Chondrocyte (in vitro differentiated cells): ENCODE measurements at regions not wholly inside any gene's neighbourhood (a gene's known extent, or its start where the extent isn't known, plus 50 kb on each side); places are given as distances from the start of the nearest gene placed in this dataset.

Experiments
- DNase-seq: peaks from one replicate; pipeline ENCODE4 v3.0.0; 2021; ENCODE audit warnings: mixed read lengths, low spot score
- H3K27ac Mint-ChIP-seq: one replicate; pipeline ENCODE4 v1.8.0; 2021; ENCODE audit warnings: mild to moderate bottlenecking, moderate library complexity, mixed read lengths; ENCODE audit not compliant: unreplicated experiment
- H3K27me3 Mint-ChIP-seq: 2 replicates; pipeline ENCODE4 v1.8.0; 2021; ENCODE audit warnings: low read depth, mixed read lengths
- H3K36me3 Mint-ChIP-seq: 2 replicates; pipeline ENCODE4 v1.8.0; 2021; ENCODE audit warnings: low read depth, mixed read lengths
- H3K4me1 Mint-ChIP-seq: 2 replicates; pipeline ENCODE4 v1.8.0; 2021; ENCODE audit warnings: low read depth, mild to moderate bottlenecking, mixed read lengths
- H3K4me3 Mint-ChIP-seq: one replicate; pipeline ENCODE4 v1.8.0; 2021; ENCODE audit warnings: mild to moderate bottlenecking, moderate library complexity, mixed read lengths; ENCODE audit not compliant: unreplicated experiment
- H3K9me3 Mint-ChIP-seq: 2 replicates; pipeline ENCODE4 v1.8.0; 2021; ENCODE audit warnings: low read depth, mixed read lengths
- CTCF ChIP-seq: fragments of 200-600 bp; sonication (generic); IDR thresholded peaks from 2 replicates; pipeline ENCODE4 v1.5.0; 2021; ENCODE audit warnings: antibody characterized with exemption, mild to moderate bottlenecking, moderate library complexity

- DNase-seq: no peak
- no peaks in the 10 kb centered on the region for H3K27me3 Mint-ChIP-seq
- no peak for TF ChIP-seq CTCF
Observed at GRCh38 chr2:150688016-150688415, 200.5 kb upstream of the RND3 start.

GRCh38 chr2:150686391-150686790, 198.9 kb upstream of the RND3 start:
- DNase-seq: no peak
- Mint-ChIP-seq H3K9me3 (peaks cover under 1% of the 10 kb centered on the region), H3K4me3 (no peak overlapping the region), H3K4me1 (peaks cover 23% of the 10 kb centered on the region), H3K36me3 (no peaks in the 10 kb centered on the region), H3K27me3 (no peaks in the 10 kb centered on the region), H3K27ac (no peak overlapping the region)
- no peak for TF ChIP-seq CTCF

More at GRCh38 chr2:150688016-150688415, 200.5 kb upstream of the RND3 start:
- Mint-ChIP-seq H3K36me3 (no peaks in the 10 kb centered on the region), H3K27ac (no peak overlapping the region), H3K4me3 (no peak overlapping the region), H3K4me1 (peaks cover 20% of the 10 kb centered on the region), H3K9me3 (no peaks in the 10 kb centered on the region)

GRCh38 chr2:150681120-150681804, 193.8 kb upstream of the RND3 start:
- no peak overlapping the region for H3K4me3 Mint-ChIP-seq
- no peaks in the 10 kb centered on the region for H3K36me3 Mint-ChIP-seq
- no peak for TF ChIP-seq CTCF
- H3K9me3 Mint-ChIP-seq: peaks cover 5% of the 10 kb centered on the region
- H3K27ac Mint-ChIP-seq: peak overlapping the region; percentile 20
- DNase-seq: no peak
- H3K27me3 Mint-ChIP-seq: no peaks in the 10 kb centered on the region
- H3K4me1 Mint-ChIP-seq: peaks cover 13% of the 10 kb centered on the region

GRCh38 chr2:150679456-150680120, 192.1 kb upstream of the RND3 start:
- no peak for DNase-seq
- no peak overlapping the region for H3K4me3 Mint-ChIP-seq
- no peak overlapping the region for H3K27ac Mint-ChIP-seq
- TF ChIP-seq CTCF: no peak
- H3K9me3 Mint-ChIP-seq: peaks cover 5% of the 10 kb centered on the region
- H3K27me3 Mint-ChIP-seq: no peaks in the 10 kb centered on the region
- H3K36me3 Mint-ChIP-seq: no peaks in the 10 kb centered on the region
- H3K4me1 Mint-ChIP-seq: peaks cover 7% of the 10 kb centered on the region

- no peaks in the 10 kb centered on the region for H3K27me3 Mint-ChIP-seq
- H3K9me3 Mint-ChIP-seq: peaks cover 5% of the 10 kb centered on the region
- H3K27ac Mint-ChIP-seq: no peak overlapping the region
- DNase-seq: no peak
- TF ChIP-seq CTCF: no peak
- no peak overlapping the region for H3K4me3 Mint-ChIP-seq
- H3K4me1 Mint-ChIP-seq: peaks cover 7% of the 10 kb centered on the region
- H3K36me3 Mint-ChIP-seq: no peaks in the 10 kb centered on the region
Observed at GRCh38 chr2:150677551-150677950, 190.1 kb upstream of the RND3 start.
